HG03521 (cell line): ENCODE measurements at regions not wholly inside any gene's neighbourhood (a gene's known extent, or its start where the extent isn't known, plus 50 kb on each side); places are given as distances from the start of the nearest gene placed in this dataset.
"Not testable (repeated sequence)": the region's sequence is repeated elsewhere in the genome, so short reads cannot be mapped to it uniquely, and the experiment has no call there.

Experiments
- ATAC-seq: cut with Tn5 transposase; IDR thresholded peaks from one replicate; pipeline ENCODE4 v1.9.1; 2021; ENCODE audit warnings: mild to moderate bottlenecking, moderate library complexity; ENCODE audit not compliant: unreplicated experiment

DNA sequence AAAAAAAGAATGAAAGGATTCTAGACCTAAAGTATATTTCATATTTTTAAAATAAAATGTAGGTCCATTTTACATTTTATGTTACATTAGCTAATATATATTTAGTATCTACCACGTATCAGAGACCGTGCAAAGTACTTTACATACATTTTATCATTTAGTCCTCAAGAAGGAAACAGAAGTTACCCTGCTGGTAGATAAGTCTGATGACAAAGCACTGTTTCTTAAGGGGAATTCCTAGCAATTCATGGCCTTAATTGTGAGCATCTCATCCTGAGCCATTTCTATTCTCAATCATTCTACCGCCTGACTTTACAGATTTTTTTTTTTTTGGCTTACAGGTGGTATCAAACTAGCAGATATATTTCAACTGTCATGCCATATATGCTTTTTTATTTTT is 367.7 kb downstream of the PRELID2 start:
- no peak for ATAC-seq

DNA sequence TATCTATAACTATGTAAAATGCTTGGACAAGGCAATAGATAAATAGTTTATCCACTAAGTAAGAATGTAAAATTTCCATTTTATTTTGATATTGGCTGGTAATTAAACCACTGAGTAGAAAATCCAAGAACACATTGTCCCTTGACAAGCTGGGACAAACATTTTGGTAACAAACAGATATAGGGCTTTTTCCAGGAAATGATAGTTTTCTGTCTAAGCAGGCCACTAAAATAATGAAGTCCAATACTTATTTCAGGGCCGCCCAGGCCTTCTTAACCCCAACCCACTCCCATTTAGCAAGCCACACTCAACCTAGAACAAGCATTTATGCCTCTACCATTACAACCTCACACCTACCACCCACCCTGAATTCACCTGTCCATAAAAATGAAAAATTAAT is 368.6 kb downstream of the PRELID2 start:
- ATAC-seq: no peak

DNA sequence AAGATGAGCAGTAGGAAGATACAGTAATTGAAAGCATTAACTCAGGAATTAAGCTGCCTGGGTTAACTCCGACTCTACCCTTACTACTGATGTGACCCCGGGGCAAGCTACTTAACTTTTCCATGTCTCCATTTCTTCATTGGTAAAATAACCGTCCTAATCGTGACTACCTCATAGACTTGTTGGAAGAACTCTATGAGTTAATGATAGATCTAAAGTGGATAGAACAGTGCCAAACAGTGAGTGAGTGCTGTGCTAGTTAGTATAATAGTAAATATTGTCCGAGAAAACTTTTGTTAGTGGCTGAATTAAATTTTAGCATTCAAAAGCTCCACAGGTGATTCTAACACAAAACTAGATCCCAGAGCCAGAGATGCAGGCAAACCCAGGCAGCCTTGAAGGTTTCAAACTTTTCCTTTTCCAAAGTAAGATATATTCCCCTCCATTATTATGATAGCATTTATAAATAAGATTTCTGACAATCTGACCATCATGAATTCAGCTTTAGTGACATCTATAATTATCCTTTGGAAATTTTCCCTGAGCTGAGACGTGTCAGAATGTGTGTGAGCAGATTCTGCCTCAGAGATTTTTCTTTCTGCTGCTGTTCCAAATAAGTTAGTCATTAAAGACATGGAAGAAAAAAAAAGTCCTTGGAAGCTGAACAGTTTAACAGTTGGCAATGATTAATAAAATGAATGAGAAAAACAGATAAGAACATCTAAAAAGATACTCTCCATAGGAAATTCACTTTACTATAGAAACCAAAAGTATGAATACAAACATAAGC is 369.5 kb downstream of the PRELID2 start:
- ATAC-seq: no peak

DNA sequence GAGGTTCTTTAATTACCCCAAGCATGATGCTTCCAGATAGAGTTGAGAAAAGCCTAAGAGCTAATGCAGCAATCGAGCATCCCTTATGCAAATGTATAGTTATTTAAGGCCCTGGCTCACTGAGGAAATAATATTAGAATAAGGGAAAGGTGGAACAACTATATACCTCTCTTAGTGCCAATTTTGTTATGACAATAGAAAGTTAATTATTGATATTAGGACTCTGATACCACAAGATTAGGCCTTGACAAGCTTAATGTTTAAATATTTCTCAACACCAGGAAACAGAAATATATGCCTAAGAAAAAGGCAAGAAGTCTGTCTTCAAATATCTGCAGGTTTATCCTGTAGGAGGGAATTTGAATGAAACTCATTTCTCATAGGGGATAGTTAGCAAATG is 371.0 kb downstream of the PRELID2 start:
- no peak for ATAC-seq

DNA sequence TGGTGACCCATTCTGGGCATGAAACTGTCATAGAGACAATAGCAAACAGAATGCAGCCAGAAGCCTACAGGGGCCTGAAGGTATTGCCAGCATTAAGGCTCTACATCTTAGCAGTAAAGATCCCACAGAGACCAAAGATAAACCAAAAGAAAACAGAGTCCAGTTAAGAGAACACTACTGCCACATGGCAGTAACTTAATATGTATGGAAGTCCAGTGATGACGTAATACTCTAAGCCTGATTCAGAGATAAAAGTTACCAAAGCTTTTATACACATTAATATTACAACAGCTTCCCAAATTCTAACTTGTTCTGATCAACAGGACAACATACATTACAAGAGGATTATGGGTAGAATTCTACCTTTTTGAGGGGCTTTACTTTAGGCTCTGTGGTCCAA is 371.5 kb downstream of the PRELID2 start:
- ATAC-seq: no peak

DNA sequence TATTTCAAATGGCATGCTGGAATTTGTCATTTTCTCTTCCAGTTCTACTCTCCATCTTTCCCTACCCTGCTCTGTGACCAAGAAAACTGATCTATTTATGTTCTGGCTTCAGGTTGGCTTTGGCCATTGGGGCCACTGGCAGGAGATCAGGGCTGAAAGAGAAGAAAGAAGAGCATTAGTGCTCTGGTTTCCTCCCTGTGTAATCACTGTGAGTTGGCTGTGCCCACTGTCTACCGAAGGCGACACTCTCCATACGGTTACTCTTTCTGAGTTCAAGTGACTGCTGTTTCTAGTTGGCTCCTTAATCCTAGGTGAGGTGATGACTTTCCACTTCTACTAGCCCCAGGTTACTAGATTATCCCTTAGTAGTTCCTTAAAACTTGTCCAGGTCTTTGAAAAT is 372.6 kb downstream of the PRELID2 start:
- ATAC-seq: no peak

DNA sequence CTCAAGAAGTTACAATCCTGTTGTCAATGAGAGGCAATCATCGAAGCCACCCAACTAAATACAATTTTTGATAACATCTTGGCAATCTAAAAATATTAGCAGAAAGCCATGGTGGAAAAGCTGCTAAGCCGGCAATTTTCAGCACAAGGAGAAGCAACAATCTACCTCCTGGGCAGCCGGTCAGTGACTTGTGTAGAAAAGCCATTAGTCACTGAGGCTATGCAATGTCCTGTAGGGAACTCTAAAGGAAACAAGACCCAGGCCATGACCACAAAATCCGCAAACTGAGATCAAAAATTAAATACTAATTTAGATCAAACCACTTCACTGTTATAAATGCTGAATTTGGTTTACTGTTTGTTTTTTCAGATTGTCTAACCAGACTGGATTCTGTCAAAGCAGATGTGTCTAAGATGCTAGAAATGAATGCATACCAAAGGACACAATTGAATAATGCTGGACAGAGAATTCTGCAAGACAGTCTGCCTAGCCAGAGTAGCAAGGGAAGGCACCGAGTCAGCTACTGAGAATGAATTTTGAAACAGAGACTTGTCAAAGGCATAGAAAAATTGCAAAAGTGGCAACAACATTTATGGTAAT is 384.8 kb downstream of the PRELID2 start:
- no peak for ATAC-seq

DNA sequence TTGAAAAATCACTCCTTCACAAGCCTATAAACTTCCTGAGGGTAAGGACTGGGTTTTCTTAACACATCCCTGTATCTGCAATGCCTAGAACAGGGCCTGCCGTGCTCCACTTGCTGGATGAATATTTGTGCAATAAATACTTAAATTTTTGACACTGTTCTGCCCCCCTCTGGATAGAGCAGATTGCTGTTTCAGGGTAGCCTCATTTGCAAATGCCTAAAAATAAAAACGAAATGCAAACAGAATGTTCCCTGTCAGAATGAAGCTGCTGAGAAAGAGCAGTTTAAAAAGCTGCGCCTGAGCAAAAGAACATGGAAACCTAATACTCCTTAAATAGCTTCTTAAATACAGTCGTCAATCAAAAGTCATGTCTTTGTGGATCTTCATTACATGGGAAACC is 385.3 kb downstream of the PRELID2 start:
- no peak for ATAC-seq

DNA sequence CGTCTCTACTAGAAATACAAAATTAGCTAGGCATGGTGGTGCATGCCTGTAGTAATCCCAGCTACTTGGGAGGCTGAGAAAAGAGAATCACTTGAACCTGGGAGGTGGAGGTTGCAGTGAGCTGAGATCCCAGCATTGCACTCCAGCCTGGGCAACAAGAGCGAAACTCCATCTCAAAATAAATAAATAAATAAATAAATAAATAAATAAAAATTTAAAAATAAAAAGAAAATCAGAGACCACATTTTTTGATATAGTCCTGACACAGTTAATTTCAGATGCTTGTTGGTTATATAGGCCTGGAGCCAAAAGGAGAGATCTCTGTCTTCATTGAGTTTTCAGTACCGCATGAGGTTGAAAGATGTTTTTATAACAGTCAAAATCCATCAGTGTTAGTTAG is 388.3 kb downstream of the PRELID2 start:
- ATAC-seq: not testable (repeated sequence)

DNA sequence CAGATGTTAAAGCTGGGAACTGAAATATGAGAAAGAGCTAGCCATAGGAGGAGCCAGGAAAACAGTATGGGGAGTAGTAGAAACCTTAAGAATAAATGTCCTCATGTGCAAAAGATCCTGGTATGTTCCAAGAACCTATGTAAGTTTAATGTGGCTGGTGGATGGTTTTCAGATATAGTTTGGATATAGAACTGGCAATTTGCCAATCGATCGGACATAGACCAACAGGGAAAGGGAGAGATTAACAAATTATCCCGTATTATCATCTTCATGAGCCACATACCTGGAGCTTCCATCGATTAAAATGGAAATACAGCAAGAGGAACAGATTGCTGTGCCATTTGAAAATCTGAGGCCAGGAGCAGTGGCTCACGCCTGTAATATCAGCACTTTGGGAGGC is 388.7 kb downstream of the PRELID2 start:
- ATAC-seq: no peak

DNA sequence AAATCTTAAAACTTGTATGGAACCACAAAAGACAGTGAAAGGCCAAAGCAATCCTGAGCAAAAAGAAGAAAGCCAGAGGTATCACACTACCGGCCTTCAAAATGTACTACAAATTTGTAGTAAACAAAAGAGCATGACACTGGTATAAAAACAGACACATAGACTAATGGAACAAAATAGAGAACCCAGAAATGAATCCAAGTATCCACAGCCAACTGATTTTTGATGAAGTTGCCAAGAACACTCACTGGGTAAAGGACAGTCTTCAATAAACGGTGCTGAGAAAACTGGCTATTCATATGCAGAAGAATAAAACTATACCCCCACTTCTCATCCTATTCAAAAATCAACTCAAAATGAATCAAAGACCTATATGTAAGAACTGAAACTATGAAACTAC is 390.1 kb downstream of the PRELID2 start:
- no peak for ATAC-seq

DNA sequence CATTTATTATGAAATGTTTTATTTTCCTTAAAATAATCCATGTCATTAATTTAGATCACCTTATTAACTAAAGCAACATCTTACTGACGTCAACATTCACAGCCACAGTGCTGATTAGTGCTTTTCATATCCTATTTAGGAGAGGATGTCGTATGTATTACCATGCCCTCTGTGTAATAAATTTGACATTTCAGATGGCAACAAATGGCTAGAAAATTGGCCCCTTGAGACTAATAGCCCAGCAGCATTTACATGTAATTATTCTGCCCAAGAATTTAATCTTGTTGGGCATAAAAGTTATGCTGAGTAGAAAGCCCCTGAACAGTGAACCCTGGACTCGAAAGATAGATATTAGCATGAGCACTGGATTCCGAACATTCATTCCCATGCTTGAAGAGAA is 391.2 kb downstream of the PRELID2 start:
- no peak for ATAC-seq

DNA sequence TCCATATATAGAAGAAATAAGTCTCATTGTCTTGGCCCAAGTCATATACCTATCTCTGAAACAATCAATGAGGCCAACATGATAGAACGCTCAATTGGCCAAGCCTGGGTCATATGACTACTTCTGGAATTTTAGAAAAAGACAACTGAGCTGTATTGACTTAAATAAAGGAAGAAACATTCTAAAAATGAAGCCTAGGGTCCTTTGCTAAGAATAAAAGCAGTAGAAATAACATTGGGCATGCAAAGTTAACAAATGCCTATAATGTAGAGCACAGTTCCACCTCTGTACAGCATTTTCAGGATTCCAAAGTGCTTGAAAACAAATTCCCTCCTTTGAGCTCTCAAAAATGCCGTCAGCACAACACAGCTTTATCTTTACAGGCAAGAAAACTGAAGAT is 391.8 kb downstream of the PRELID2 start:
- ATAC-seq: no peak

DNA sequence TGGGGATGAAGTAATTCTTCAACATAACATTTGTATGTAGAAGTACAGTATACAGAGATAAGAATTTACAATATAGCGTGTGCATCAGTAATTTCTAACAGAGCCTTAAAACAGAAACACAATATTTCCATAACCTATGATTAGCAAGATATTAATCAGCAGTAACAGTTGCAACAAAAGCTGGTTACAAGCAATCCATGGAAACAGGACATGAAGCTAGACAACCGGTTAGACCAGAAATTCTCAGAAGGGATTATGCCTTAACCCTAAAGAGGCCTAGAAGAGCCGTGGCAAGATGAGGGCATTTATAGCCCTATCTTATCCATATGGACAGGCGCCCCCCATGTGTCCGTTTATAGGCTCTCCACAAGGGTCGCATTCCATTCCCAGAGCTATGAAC is 392.5 kb downstream of the PRELID2 start:
- not testable (repeated sequence) for ATAC-seq

DNA sequence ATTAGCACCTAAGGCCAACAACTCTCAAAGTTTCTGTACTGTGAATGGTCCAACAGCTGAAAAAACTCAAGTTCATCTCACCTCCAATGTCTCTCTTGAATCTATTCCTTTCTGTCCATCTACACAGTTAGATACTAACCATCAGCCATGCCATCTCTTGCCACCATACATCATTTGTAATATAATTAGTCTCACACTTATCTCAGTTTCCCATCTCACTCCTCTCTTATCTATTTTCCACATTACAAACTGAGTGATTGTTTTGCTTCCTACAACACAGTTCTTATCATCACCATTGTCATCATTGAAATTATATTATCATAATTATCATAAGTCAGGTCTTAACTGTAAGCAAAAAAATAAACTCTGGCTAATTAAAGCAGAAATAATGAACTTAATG is 393.9 kb downstream of the PRELID2 start:
- ATAC-seq: no peak

DNA sequence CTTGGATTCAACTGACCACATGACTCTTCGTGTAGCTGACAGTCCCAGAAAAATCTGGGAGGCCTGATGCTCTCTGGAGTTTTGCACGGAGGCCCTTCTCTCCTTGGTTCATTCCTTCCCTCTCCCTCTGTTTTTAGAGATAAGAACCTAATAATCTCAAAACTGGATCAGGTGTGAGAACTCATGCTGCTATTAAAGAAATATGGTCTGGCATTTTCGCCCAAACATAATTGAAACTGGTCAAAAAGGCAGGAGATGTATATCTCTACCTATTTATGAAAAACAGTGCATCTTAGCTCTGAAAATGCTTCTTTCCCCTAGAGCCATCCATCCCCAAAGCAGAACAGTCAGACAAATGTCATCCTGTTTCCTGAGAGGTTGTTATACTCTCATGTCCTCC is 397.5 kb downstream of the PRELID2 start:
- ATAC-seq: no peak

DNA sequence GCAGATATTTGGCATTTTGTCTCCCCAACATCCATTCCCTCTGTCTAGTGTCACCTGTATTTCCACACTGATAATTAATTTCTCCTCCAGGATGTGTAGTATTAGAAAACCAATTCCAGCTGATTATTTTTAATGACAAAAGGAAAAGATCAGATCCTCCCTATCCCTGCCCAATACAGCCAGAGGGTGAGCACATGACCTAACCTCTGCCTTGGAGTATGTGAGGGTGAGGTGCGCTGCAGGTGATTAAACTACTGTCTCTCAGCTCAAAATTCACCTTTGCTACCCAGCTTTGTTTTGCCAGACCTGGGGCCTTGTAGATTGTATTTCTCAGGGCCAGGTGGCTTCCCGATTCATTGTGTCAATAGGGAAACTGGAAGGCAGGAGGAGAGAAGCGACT is 402.1 kb downstream of the PRELID2 start:
- no peak for ATAC-seq

DNA sequence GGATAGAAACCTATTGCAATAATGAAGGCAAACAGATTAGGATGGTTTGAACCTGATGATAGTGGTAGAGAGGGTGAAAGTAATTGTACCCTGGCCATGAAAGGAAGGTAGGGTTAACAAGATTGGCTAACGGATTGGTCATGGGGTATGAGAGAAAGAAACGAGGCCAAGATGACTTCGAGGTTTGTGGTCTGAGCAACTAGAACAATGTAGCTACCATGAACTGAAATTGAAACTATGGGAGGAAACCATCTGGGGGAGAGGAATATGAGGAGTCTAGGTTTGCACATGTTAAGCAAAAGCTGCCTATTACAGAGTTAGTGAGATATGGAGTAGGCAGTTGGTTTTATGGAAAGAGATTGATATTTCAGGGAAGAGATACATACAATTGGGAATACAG is 406.0 kb downstream of the PRELID2 start:
- peak; percentile 56 for ATAC-seq

DNA sequence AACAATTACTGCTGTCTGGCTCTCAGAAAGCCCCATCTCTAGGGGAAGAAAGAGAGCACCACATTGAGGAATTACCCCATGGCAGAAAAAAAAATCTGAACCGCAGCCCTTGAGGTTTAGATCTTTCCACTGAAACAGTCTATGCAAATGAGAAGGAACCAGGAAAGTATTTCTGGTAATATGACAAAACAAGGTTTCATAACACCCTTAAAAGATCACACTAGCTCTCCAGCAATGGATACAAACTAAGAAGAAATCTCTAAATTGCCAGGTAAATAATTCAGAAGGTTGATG is 427.1 kb downstream of the PRELID2 start:
- peak; percentile 61 for ATAC-seq

DNA sequence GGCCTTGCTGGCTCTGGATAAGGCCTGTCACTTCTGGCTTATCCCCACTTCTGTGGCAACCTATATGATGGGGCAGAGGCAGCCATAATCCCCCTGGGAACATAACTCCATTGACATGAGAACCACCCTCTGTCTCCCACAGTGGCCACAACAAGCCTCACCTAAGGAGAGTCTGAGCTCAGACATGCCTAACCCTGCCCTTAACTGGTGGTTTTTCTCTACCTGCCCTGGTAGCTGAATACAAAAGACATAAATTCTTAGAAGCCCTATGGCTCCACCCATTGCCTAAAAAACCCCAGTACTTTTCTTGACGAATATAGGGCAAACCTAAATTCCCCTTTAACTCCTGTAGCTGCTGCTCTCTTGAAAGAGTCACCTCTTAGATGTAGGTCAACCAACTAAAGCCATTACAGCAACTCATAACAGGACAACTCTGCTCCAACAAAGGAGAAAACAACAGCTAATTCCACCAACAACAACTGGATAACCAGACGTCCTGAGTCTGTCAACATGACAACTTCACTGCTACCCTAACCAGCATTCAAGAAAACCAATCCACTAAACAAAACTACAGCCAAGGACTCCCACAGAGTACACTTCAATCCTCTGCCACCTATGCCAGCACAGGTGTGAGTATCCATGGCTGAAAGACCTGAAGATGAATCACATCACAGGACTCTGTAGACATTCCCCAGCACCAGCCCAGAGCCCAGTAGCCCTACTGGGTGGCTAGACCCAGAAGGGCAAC is 427.7 kb downstream of the PRELID2 start:
- ATAC-seq: peak; percentile 40

DNA sequence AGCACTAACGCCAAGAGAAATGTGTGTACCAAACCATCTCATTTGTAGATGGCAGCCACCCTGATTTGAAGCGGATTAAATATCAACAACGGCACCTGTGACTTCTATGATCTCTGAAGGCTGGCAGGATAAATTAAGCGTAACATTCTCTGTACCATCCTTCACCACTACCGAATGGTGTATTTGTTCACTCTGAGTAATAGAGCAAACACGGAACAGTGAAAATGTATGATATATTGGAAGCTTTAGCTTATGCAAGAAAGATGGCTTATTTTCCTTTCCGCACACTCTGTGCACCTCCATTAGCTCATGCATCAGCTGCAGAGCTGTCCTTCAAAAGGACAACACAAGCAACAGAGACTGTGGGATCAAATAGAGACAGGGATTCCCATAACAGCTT is 431.1 kb downstream of the PRELID2 start:
- no peak for ATAC-seq

DNA sequence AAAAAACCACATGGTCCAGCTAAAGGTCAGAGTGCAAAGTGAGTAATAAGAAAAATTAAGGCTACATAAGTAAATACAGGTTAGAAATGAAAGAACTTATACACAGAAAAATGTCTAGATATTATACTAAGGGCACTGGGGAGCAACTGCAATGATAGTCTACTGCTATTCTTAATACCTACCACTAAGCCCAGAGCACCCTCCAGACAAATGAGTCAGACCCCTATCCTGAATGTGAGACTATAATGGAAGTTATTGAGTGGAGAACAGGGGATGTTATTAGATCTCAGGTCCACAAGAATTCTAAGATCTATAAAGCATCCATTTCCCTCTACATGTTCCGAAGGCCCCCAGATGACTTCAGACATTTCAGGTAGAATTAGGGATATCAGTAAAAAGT is 438.3 kb downstream of the PRELID2 start:
- no peak for ATAC-seq
